ENCODE measurements at regions not wholly inside any gene's neighbourhood (a gene's known extent, or its start where the extent isn't known, plus 50 kb on each side); places are given as distances from the start of the nearest gene placed in this dataset.

DNA sequence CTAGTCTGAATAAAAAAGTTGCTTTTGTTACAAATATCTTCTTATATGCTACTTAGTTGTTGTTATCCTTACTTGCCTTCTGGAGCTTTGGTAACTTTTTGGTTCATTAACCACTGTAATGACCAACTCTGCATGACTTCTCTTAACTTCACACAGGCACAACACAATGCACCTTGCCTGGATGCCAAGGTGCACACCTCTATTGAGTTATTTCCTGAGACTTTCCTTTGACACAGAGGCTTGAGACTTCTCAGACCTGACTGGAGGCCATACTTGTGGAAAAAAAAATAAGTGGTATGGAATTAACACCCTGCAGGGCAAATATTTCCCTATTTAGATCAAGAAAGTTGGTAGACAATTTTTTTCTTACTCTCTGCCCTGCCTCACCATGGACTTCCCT is 1925.6 kb downstream of the EFNA5 start:
- Histone ChIP-seq H2AFZ (ENCODE audit: low read length) (no peak overlapping the region), H3K4me2 (ENCODE audit: insufficient read depth, insufficient read length, low read length) (no peak overlapping the region), H3K23ac (ENCODE audit: insufficient read length, low read depth, low read length) (no peak overlapping the region), H3T11ph (ENCODE audit: low read length) (no peak overlapping the region), H3K79me2 (ENCODE audit: insufficient read depth, low read length) (no peaks in the 10 kb centered on the region), H4K8ac (replicated peaks; ENCODE audit: insufficient read length, low read depth, low read length) (no peak overlapping the region), H3K4ac (ENCODE audit: low read depth, low read length) (no peak overlapping the region), H4K91ac (ENCODE audit: insufficient read length, low read depth, low read length) (no peak overlapping the region), H3K79me1 (ENCODE audit: insufficient read depth, low read depth, low read length, poor library complexity, severe bottlenecking) (no peaks in the 10 kb centered on the region), H3K9ac (ENCODE audit: extremely low read depth, insufficient read length, low read length) (no peak overlapping the region), H4K20me1 (ENCODE audit: control insufficient read depth, insufficient read depth, insufficient read length) (no peaks in the 10 kb centered on the region), H3K18ac (ENCODE audit: insufficient read length, low read depth, low read length) (no peak overlapping the region), H3K23me2 (ENCODE audit: insufficient read length, low read depth, low read length, poor library complexity, severe bottlenecking) (no peaks in the 10 kb centered on the region), H2BK20ac (ENCODE audit: low read depth, low read length, poor library complexity, severe bottlenecking) (no peak overlapping the region), H2BK15ac (ENCODE audit: low read depth, low read length) (no peak overlapping the region), H3K4me1 (ENCODE audit: insufficient read depth, low read length) (no peaks in the 10 kb centered on the region; the same call in 1 of the 2 replicates), H3K56ac (ENCODE audit: insufficient read length, low read depth, low read length) (no peak overlapping the region), H2AK5ac (ENCODE audit: insufficient read length, low read length) (no peak overlapping the region), H3K9me3 (ENCODE audit: control insufficient read depth, low read depth, low read length) (no peaks in the 10 kb centered on the region), H3K14ac (ENCODE audit: insufficient read depth, low read length) (no peak overlapping the region), H3K27ac (ENCODE audit: insufficient read length, low read depth, low read length) (no peak overlapping the region), H2BK12ac (ENCODE audit: insufficient read length, low read depth, low read length) (no peak overlapping the region), H2BK120ac (ENCODE audit: low read depth, low read length, poor library complexity, severe bottlenecking) (no peak overlapping the region), H2BK5ac (ENCODE audit: insufficient read length, low read length) (no peak overlapping the region), H3K27me3 (ENCODE audit: insufficient read depth, low read length) (no peaks in the 10 kb centered on the region), H4K5ac (ENCODE audit: insufficient read length, low read depth, low read length) (no peak overlapping the region)
- peaks cover 0 to 1% of the 10 kb centered on the region in 2 experiments; a peak in 2 of 4 replicates for H3K4me1 Mint-ChIP-seq
- no peaks in the 10 kb centered on the region for H3K27me3 Mint-ChIP-seq (ENCODE audit: low read depth)
- H3K4me3 Mint-ChIP-seq, result no peak overlapping the region
- TF ChIP-seq, protein P1, sequence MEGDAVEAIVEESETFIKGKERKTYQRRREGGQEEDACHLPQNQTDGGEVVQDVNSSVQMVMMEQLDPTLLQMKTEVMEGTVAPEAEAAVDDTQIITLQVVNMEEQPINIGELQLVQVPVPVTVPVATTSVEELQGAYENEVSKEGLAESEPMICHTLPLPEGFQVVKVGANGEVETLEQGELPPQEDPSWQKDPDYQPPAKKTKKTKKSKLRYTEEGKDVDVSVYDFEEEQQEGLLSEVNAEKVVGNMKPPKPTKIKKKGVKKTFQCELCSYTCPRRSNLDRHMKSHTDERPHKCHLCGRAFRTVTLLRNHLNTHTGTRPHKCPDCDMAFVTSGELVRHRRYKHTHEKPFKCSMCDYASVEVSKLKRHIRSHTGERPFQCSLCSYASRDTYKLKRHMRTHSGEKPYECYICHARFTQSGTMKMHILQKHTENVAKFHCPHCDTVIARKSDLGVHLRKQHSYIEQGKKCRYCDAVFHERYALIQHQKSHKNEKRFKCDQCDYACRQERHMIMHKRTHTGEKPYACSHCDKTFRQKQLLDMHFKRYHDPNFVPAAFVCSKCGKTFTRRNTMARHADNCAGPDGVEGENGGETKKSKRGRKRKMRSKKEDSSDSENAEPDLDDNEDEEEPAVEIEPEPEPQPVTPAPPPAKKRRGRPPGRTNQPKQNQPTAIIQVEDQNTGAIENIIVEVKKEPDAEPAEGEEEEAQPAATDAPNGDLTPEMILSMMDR (conservative IDR thresholded peaks at IDR 0.05), result no peak
- no peak overlapping the region for H3K27ac Mint-ChIP-seq
- H3K9me3 Mint-ChIP-seq, result no peaks in the 10 kb centered on the region; a peak in 1 of 5 replicates
- DNase-seq, result no peak
- no peaks in the 10 kb centered on the region; a peak in 1 of 7 replicates for H3K36me3 Mint-ChIP-seq (ENCODE audit: insufficient read depth in 1 of 3, low read depth in 3 of 3)
